ENCODE measurements at regions not wholly inside any gene's neighbourhood (a gene's known extent, or its start where the extent isn't known, plus 50 kb on each side); places are given as distances from the start of the nearest gene placed in this dataset.

DNA sequence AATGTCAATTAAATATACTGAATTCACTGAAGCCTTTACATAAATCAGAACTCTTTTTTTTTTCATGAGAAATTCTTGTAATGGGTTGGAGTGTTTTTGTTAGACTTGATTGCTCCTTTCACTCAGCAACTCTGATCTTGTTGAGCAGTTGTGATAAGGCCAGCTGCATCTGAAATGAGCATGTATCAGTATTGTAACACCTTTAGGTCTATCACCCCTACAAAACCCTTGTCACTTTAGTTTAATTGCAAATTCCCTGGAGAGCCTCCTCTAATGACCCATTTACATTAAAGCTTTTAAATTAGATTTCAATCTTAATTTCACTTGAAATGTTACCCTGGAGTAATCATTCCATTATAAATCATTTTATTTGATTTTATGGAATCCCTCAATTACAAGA, 346.8 kb upstream of the TCF4 start:
- Histone ChIP-seq H4K8ac (ENCODE audit: low read depth in 2 of 2, low read length in 2 of 2) (no peak overlapping the region), H4K91ac (ENCODE audit: insufficient read depth, low read depth, low read length) (no peak overlapping the region), H2BK120ac (ENCODE audit: low read depth, low read length) (no peak overlapping the region), H2AFZ (replicated peaks; ENCODE audit: low read length, poor library complexity) (no peak overlapping the region), H4K20me1 (ENCODE audit: insufficient read depth, low read length) (no peaks in the 10 kb centered on the region), H3K14ac (replicated peaks; ENCODE audit: low read depth, low read length) (no peak overlapping the region), H3K36me3 (ENCODE audit: control insufficient read depth, insufficient read depth, low read length) (no peaks in the 10 kb centered on the region), H3K27me3 (ENCODE audit: control insufficient read depth, insufficient read depth, low read length) (no peaks in the 10 kb centered on the region), H3K23ac (ENCODE audit: low read depth, low read length) (no peak overlapping the region), H3K9me1 (ENCODE audit: insufficient read depth, low read length) (no peaks in the 10 kb centered on the region), H3K9me3 (ENCODE audit: control insufficient read depth, insufficient read depth, low read length) (no peaks in the 10 kb centered on the region), H3K9ac (ENCODE audit: low read depth, low read length) (no peak overlapping the region), H2BK5ac (ENCODE audit: low read depth, low read length, poor library complexity, severe bottlenecking) (no peak overlapping the region), H3K79me1 (ENCODE audit: low read depth in 1 of 2, low read length in 2 of 2) (no peaks in the 10 kb centered on the region), H3K18ac (ENCODE audit: low read depth, low read length) (no peak overlapping the region), H3K4me2 (ENCODE audit: low read depth, low read length) (no peak overlapping the region), H3K4ac (ENCODE audit: low read depth, low read length) (no peak overlapping the region), H3K27ac (ENCODE audit: insufficient read depth, low read length) (no peak overlapping the region), H2BK15ac (ENCODE audit: low read depth, low read length) (no peak overlapping the region), H2BK20ac (ENCODE audit: low read depth, low read length) (no peak overlapping the region), H3K4me3 (ENCODE audit: insufficient read depth, low read depth, low read length) (no peak overlapping the region), H4K5ac (ENCODE audit: low read depth, low read length) (no peak overlapping the region), H3K56ac (ENCODE audit: extremely low read depth, insufficient read depth, low read length) (no peak overlapping the region), H2AK9ac (replicated peaks; ENCODE audit: low read depth, low read length, poor library complexity) (no peak overlapping the region), H2AK5ac (ENCODE audit: low read depth, low read length) (no peak overlapping the region), H3K4me1 (ENCODE audit: control insufficient read depth, insufficient read depth, low read length) (no peaks in the 10 kb centered on the region)
- dilution Hi-C loops (cut with HindIII; ENCODE audit: low sequenced_read_pairs, unreplicated experiment): no loop called here
- in situ Hi-C loops (cut with MboI; ENCODE audit: low sequenced_read_pairs): no loop called here
- DNase-seq: no peak
- CTCF ChIA-PET: no interaction called here
- no peak for TF ChIP-seq RAD21 (IDR thresholded peaks at IDR 0.05; ENCODE audit: low read length)
- TF ChIP-seq BHLHE40 (IDR thresholded peaks at IDR 0.05; ENCODE audit: low read depth, low read length): no peak
- TF ChIP-seq USF2 (IDR thresholded peaks at IDR 0.05; ENCODE audit: low read depth, low read length): no peak
- TF ChIP-seq CEBPB (IDR thresholded peaks at IDR 0.05; ENCODE audit: low read depth, low read length): no peak
- TF ChIP-seq, protein P1, sequence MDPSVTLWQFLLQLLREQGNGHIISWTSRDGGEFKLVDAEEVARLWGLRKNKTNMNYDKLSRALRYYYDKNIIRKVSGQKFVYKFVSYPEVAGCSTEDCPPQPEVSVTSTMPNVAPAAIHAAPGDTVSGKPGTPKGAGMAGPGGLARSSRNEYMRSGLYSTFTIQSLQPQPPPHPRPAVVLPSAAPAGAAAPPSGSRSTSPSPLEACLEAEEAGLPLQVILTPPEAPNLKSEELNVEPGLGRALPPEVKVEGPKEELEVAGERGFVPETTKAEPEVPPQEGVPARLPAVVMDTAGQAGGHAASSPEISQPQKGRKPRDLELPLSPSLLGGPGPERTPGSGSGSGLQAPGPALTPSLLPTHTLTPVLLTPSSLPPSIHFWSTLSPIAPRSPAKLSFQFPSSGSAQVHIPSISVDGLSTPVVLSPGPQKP (IDR thresholded peaks at IDR 0.05; ENCODE audit: borderline replicate concordance, low read depth, low read length): no peak
- no peak for TF ChIP-seq MAZ (IDR thresholded peaks at IDR 0.05; ENCODE audit: borderline replicate concordance, low read depth, low read length)
- TF ChIP-seq SMC3 (IDR thresholded peaks at IDR 0.05; ENCODE audit: low read depth, low read length): no peak
- TF ChIP-seq, protein P2, sequence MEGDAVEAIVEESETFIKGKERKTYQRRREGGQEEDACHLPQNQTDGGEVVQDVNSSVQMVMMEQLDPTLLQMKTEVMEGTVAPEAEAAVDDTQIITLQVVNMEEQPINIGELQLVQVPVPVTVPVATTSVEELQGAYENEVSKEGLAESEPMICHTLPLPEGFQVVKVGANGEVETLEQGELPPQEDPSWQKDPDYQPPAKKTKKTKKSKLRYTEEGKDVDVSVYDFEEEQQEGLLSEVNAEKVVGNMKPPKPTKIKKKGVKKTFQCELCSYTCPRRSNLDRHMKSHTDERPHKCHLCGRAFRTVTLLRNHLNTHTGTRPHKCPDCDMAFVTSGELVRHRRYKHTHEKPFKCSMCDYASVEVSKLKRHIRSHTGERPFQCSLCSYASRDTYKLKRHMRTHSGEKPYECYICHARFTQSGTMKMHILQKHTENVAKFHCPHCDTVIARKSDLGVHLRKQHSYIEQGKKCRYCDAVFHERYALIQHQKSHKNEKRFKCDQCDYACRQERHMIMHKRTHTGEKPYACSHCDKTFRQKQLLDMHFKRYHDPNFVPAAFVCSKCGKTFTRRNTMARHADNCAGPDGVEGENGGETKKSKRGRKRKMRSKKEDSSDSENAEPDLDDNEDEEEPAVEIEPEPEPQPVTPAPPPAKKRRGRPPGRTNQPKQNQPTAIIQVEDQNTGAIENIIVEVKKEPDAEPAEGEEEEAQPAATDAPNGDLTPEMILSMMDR (conservative IDR thresholded peaks at IDR 0.05; ENCODE audit: low read depth, low read length): no peak
- TF ChIP-seq NFE2L2 (IDR thresholded peaks at IDR 0.05; ENCODE audit: low read depth, low read length): no peak
- TF ChIP-seq FOS (IDR thresholded peaks at IDR 0.05; ENCODE audit: low read depth, low read length): no peak
- TF ChIP-seq RFX5 (IDR thresholded peaks at IDR 0.05; ENCODE audit: low read depth, low read length): no peak
- no peak for TF ChIP-seq CHD1 (IDR thresholded peaks at IDR 0.05; ENCODE audit: low read depth, low read length)
- POLR2A ChIA-PET (ENCODE audit: unreplicated experiment): no interaction called here
- no peak for ATAC-seq (ENCODE audit: low read depth)
- no TSS peak for BruUV-seq (replicated peaks)
- intact Hi-C loops (cut with micrococcal nuclease): no loop called here

All from IMR-90 (cell line).